ENCODE measurements at regions not wholly inside any gene's neighbourhood (a gene's known extent, or its start where the extent isn't known, plus 50 kb on each side); places are given as distances from the start of the nearest gene placed in this dataset.
A peak's percentile ranks its signal among the peaks of the same experiment; 100 is the strongest.

DNA sequence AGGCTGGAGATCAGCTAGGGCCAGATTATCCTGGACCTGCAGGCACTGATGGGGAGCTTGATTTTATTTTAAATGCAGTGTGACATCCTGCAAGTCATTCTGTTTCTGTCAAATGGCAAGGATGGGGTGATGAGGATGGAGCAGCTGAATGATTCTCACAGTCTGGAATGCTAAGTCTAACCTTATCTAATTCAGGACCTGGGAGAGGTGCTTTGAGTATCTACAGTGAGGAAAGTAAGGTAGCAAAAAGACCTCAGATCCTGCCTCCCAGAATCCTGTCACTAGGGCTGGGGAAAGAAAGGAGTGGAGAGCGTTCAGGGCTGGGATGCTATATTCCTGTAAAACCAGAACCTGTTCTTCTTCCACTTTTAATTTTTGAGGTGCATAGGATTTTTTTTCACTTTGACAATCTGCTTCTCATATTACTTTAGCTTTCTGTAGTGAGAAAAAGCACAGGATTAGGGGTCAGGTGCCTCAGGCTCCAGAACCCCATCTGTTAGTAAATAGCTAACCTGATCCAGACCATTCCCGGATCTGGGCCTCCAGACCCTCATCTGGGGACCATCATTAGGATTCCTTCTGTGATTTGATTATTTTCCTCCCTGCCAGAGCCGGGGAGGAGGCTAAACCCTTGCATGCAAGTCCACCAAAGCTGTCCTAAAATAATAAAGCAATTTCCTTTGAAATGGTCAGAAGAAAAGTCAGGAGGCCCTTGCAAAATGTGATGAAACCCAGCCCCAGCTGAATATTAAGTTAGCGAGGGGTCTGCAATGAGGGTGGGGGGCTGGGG, 54.7 kb downstream of the ASCL1 start:
- WGBS, 2 experiments (ENCODE audit: insufficient coverage in 1 of 2, insufficient read length in 1 of 2) = 92 to 100% methylated on average over 1 to 4 of the region's 4 CpGs
- H3K4me3 Mint-ChIP-seq = no peak overlapping the region
- H3K9me3 Mint-ChIP-seq = no peaks in the 10 kb centered on the region
- no peak overlapping the region for H3K27ac Mint-ChIP-seq
- no peaks in the 10 kb centered on the region for H3K4me1 ChIP-seq (ENCODE audit: control insufficient read depth, insufficient read depth, low read length)
- no peaks in the 10 kb centered on the region for H3K4me1 Mint-ChIP-seq
- no peaks in the 10 kb centered on the region for H3K36me3 Mint-ChIP-seq (ENCODE audit: low read depth)
- DNase-seq = no peak
- H3K9ac ChIP-seq (ENCODE audit: extremely low read depth, low read length, poor library complexity, severe bottlenecking) = no peak overlapping the region
- peaks cover 11% of the 10 kb centered on the region for H3K27me3 Mint-ChIP-seq (ENCODE audit: insufficient read depth)
- no peak overlapping the region for H3K4me3 ChIP-seq (ENCODE audit: low read length)
- H3K27ac ChIP-seq (ENCODE audit: low read depth, low read length) = peak overlapping the region; percentile 93
- peaks cover 26% of the 10 kb centered on the region for H3K27me3 ChIP-seq (ENCODE audit: control insufficient read depth, insufficient read depth, low read length, poor library complexity, severe bottlenecking)
- TF ChIP-seq, protein P1, sequence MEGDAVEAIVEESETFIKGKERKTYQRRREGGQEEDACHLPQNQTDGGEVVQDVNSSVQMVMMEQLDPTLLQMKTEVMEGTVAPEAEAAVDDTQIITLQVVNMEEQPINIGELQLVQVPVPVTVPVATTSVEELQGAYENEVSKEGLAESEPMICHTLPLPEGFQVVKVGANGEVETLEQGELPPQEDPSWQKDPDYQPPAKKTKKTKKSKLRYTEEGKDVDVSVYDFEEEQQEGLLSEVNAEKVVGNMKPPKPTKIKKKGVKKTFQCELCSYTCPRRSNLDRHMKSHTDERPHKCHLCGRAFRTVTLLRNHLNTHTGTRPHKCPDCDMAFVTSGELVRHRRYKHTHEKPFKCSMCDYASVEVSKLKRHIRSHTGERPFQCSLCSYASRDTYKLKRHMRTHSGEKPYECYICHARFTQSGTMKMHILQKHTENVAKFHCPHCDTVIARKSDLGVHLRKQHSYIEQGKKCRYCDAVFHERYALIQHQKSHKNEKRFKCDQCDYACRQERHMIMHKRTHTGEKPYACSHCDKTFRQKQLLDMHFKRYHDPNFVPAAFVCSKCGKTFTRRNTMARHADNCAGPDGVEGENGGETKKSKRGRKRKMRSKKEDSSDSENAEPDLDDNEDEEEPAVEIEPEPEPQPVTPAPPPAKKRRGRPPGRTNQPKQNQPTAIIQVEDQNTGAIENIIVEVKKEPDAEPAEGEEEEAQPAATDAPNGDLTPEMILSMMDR (conservative IDR thresholded peaks at IDR 0.05) = no peak
- H3K36me3 ChIP-seq (ENCODE audit: control insufficient read depth, insufficient read depth, low read length) = no peaks in the 10 kb centered on the region
- H3K9me3 ChIP-seq (ENCODE audit: control insufficient read depth, low read length) = no peaks in the 10 kb centered on the region

DNA sequence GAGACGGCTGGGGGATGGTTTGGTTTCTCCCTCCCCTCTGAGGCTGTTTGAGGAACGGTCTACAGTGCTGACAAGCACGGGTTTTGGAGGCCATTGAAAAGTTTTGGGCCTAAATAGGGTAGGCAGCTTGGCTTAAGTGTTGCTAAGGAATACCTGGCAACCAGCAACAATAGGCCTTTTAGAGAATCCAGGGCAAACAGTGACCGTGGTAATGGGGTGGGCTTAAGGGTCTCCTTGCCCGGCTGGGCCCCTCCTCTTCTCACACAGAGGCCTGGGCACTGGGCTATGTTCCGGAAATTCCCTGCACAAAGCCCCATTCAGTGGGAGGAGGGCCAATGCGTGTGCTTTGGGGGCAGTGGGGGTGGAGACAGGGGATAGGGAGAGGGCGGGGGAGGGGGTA, 55.4 kb downstream of the ASCL1 start:
- no peaks in the 10 kb centered on the region for H3K4me1 ChIP-seq (ENCODE audit: control insufficient read depth, insufficient read depth, low read length)
- TF ChIP-seq, protein P1 (conservative IDR thresholded peaks at IDR 0.05) = no peak
- H3K27ac Mint-ChIP-seq = no peak overlapping the region
- peak overlapping the region; percentile 93 for H3K27ac ChIP-seq (ENCODE audit: low read depth, low read length)
- no peaks in the 10 kb centered on the region for H3K9me3 Mint-ChIP-seq
- WGBS, 2 experiments (ENCODE audit: insufficient coverage in 1 of 2, insufficient read length in 1 of 2) = 0 to 38% methylated on average over 1 to 7 of the region's 8 CpGs
- no peak overlapping the region for H3K4me3 Mint-ChIP-seq
- peak; percentile 63 for DNase-seq
- peaks cover 11% of the 10 kb centered on the region for H3K27me3 Mint-ChIP-seq (ENCODE audit: insufficient read depth)
- H3K36me3 ChIP-seq (ENCODE audit: control insufficient read depth, insufficient read depth, low read length) = no peaks in the 10 kb centered on the region
- no peak overlapping the region for H3K4me3 ChIP-seq (ENCODE audit: low read length)
- no peaks in the 10 kb centered on the region for H3K9me3 ChIP-seq (ENCODE audit: control insufficient read depth, low read length)
- no peaks in the 10 kb centered on the region for H3K4me1 Mint-ChIP-seq
- no peak overlapping the region for H3K9ac ChIP-seq (ENCODE audit: extremely low read depth, low read length, poor library complexity, severe bottlenecking)
- H3K27me3 ChIP-seq (ENCODE audit: control insufficient read depth, insufficient read depth, low read length, poor library complexity, severe bottlenecking) = peaks cover 26% of the 10 kb centered on the region
- H3K36me3 Mint-ChIP-seq (ENCODE audit: low read depth) = no peaks in the 10 kb centered on the region

DNA sequence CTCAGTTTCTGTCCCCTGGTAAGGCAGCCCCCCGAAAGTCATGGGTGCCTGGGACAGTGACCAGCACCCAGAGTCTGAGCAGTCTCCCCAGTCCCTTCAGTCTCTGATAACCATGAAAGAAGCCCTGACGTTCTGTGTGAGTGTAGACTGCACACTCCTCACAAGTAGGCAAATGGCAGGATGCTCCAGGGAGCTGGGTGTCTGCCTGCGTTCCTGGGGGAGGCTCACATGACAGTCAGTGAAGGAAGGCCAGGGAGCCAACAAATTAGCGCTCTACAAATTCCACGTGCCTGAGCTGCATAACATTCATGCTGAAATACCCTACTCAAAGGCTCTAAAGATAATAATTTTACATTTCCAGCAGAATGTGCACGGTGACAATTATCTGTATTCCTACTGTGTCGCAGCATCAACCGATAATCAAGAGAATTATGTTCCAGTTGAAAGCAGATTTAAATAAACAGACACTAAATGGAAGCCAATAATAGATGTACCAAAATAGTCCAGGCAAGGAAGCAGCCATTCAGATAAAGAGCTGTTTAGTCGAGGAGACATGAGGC, 56.3 kb downstream of the ASCL1 start:
- H3K27me3 ChIP-seq (ENCODE audit: control insufficient read depth, insufficient read depth, low read length, poor library complexity, severe bottlenecking) = peaks cover 23% of the 10 kb centered on the region
- H3K4me1 ChIP-seq (ENCODE audit: control insufficient read depth, insufficient read depth, low read length) = no peaks in the 10 kb centered on the region
- DNase-seq = no peak
- no peaks in the 10 kb centered on the region for H3K36me3 ChIP-seq (ENCODE audit: control insufficient read depth, insufficient read depth, low read length)
- H3K27me3 Mint-ChIP-seq (ENCODE audit: insufficient read depth) = peaks cover 10% of the 10 kb centered on the region
- WGBS, 2 experiments (ENCODE audit: insufficient coverage in 1 of 2, insufficient read length in 1 of 2) = 84 to 86% methylated on average over 6 to 9 of the region's 9 CpGs
- H3K9ac ChIP-seq (ENCODE audit: extremely low read depth, low read length, poor library complexity, severe bottlenecking) = no peak overlapping the region
- TF ChIP-seq, protein P1 (conservative IDR thresholded peaks at IDR 0.05) = no peak
- no peaks in the 10 kb centered on the region for H3K36me3 Mint-ChIP-seq (ENCODE audit: low read depth)
- H3K4me1 Mint-ChIP-seq = no peaks in the 10 kb centered on the region
- no peak overlapping the region for H3K27ac Mint-ChIP-seq
- H3K4me3 Mint-ChIP-seq = no peak overlapping the region
- peak overlapping the region; percentile 93 for H3K27ac ChIP-seq (ENCODE audit: low read depth, low read length)
- H3K4me3 ChIP-seq (ENCODE audit: low read length) = no peak overlapping the region
- H3K9me3 Mint-ChIP-seq = no peaks in the 10 kb centered on the region
- no peaks in the 10 kb centered on the region for H3K9me3 ChIP-seq (ENCODE audit: control insufficient read depth, low read length)

Data from endodermal cell (in vitro differentiated cells).